Mesendoderm (in vitro differentiated cells): ENCODE measurements at regions not wholly inside any gene's neighbourhood (a gene's known extent, or its start where the extent isn't known, plus 50 kb on each side); places are given as distances from the start of the nearest gene placed in this dataset. TPM values are rescaled to one million over a fixed set of nuclear protein-coding genes. Genes with fewer than 3 reads are reported as not detected.

ENCODE experiments used
- small RNA-seq: library from polyadenylated mRNA; stranded (forward); fragments of <200 nt; extraction: miRNeasy Mini kit (QIAGEN cat#:217004); gene quantifications from one replicate; pipeline ENCODE3, GENCODE V24; 2013; ENCODE audit not compliant: insufficient read depth

Small RNAs in the stretch of these regions (small RNA-seq; reads per million reads assigned to genes)
- not detected for gene MIR563
